Thoracic aorta (tissue), 2 donors: ENCODE measurements at regions not wholly inside any gene's neighbourhood (a gene's known extent, or its start where the extent isn't known, plus 50 kb on each side); places are given as distances from the start of the nearest gene placed in this dataset.

Experiments
- ATAC-seq: fragments of 150-250 bp; one replicate; pipeline ENCODE4 v1.8.0; 2017; ENCODE audit warnings: low read depth; ENCODE audit not compliant: insufficient number of reproducible peaks, low FRiP score
- DNase-seq: peaks from one replicate; pipeline ENCODE4 v3.0.0-alpha.2; 2020; ENCODE audit warnings: low spot score
- H3K27ac ChIP-seq, 2 donors: fragments of 200-600 bp; sonication (generic); 1 replicate in 1 of 2; 2 replicates in 1 of 2; pipeline ENCODE4 v1.5.1; 2016; ENCODE audit warnings: mild to moderate bottlenecking in 2 of 2, moderate library complexity in 2 of 2
- H3K27me3 ChIP-seq: fragments of 200-600 bp; sonication (generic); replicated peaks from 2 replicates; pipeline ENCODE4 v1.6.0; 2016; ENCODE audit warnings: mild to moderate bottlenecking; ENCODE audit not compliant: insufficient read depth
- H3K36me3 ChIP-seq: fragments of 200-600 bp; sonication (generic); one replicate; pipeline ENCODE4 v1.5.1; 2016
- H3K4me1 ChIP-seq, 2 donors: fragments of 200-600 bp; sonication (generic); 1 replicate in 1 of 2; 2 replicates in 1 of 2; pipeline versions ENCODE4 v1.5.1 to v1.6.0; 2016; ENCODE audit warnings: low read depth in 2 of 2, mild to moderate bottlenecking in 1 of 2; ENCODE audit not compliant: control insufficient read depth in 1 of 2
- H3K4me3 ChIP-seq: fragments of 200-600 bp; sonication (generic); 2 replicates; pipeline ENCODE4 v1.5.1; 2016; ENCODE audit warnings: mild to moderate bottlenecking
- H3K9me3 ChIP-seq: fragments of 200-600 bp; sonication (generic); 2 replicates; pipeline ENCODE4 v1.5.1; 2016
- TF ChIP-seq, protein P1 (sequence below): fragments of 200-600 bp; sonication (generic); IDR thresholded peaks from one replicate; pipeline ENCODE4 v1.5.1; 2019; ENCODE audit warnings: antibody characterized with exemption

DNA sequence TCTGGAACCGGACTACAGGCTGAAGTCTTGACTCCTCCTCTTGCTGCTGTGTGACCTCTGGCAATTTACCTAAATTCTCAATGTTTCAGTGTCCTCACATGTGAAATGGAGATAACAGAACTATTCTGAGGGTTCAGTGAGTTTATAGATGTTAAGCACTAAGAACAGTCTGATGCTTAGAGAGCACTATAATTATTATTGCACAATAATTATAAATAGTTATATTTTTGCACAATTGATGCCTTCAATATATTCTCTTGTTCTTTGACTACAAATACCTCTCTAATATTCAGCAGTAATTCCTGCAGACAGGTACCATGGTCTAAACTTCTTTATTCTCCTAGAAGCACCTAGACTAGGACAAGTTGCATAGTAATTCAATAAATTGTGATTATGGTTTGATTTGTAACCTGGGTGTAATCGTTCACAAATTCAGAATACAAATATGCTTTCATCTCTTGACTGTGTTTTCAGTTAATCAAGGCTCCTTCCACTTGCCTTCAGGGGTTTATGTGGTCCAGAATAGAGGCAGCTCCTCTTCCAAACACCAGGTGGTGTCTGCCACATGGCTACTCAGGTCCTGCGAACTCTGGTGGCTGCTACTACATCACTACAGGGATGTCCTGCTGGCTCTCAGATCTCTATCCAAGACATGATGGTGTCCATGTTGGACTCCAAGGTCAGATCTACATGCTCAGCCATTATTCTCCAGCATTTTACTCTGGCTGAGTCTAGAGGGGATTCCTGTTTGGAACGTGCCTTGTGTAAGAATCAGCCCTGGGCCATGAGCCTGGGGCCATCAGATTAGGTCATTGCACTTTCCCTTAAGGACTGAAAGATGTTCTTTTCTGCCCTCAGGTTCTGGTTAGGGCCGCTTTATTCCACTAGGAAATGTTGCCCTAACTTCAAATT lies 103.4 kb downstream of the QRFPR start:
- TF ChIP-seq, protein P1, sequence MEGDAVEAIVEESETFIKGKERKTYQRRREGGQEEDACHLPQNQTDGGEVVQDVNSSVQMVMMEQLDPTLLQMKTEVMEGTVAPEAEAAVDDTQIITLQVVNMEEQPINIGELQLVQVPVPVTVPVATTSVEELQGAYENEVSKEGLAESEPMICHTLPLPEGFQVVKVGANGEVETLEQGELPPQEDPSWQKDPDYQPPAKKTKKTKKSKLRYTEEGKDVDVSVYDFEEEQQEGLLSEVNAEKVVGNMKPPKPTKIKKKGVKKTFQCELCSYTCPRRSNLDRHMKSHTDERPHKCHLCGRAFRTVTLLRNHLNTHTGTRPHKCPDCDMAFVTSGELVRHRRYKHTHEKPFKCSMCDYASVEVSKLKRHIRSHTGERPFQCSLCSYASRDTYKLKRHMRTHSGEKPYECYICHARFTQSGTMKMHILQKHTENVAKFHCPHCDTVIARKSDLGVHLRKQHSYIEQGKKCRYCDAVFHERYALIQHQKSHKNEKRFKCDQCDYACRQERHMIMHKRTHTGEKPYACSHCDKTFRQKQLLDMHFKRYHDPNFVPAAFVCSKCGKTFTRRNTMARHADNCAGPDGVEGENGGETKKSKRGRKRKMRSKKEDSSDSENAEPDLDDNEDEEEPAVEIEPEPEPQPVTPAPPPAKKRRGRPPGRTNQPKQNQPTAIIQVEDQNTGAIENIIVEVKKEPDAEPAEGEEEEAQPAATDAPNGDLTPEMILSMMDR = no peak
- Histone ChIP-seq H3K27ac (no peak overlapping the region), H3K27me3 (no peaks in the 10 kb centered on the region), H3K36me3 (no peaks in the 10 kb centered on the region), H3K9me3 (no peaks in the 10 kb centered on the region), H3K4me1 (no peaks in the 10 kb centered on the region), H3K4me3 (no peak overlapping the region)
- ATAC-seq (no peak), DNase-seq (no peak)

DNA sequence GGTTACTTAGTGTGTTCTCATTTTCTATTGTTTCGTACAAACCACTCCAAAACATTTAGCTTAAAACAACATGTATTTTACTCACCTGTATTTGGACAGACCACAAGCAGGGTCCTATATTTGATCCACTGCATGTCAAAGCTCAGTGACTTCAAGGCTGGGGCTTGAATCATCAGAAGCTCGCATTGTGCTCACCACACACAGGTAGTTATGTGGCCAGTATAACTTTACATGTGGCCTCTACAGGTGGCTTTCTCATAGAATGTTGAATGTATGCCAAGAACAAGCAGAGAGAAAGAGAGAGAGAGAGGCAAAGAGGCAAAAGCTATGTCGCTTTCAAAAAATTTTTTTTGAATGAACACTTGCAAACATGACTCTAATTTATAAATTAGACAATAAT lies 107.6 kb downstream of the QRFPR start:
- Histone ChIP-seq H3K4me1 (no peaks in the 10 kb centered on the region), H3K9me3 (no peaks in the 10 kb centered on the region), H3K36me3 (no peaks in the 10 kb centered on the region), H3K27me3 (no peaks in the 10 kb centered on the region), H3K27ac (no peak overlapping the region), H3K4me3 (no peak overlapping the region)
- DNase-seq = no peak
- no peak for ATAC-seq
- TF ChIP-seq, protein P1 = no peak

DNA sequence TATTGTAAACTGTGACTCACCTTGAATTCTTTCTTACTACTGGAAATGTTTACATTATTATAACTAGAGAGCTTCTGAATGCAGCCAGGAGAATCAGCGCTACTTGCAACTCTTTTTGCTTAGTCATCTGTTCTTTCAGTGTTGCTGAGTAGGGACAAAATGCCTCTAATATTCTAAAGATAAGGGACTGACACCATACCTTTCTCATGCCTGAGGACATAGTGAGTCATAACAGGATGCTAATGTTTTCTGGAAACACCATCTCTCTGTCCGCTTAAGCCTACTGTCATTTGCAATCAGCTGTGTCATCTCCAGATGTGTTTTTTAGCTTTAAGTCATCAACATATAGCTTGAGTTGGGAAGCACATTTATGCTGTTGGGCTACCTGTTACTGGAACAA lies 108.3 kb downstream of the QRFPR start:
- H3K27me3 ChIP-seq = no peaks in the 10 kb centered on the region
- H3K4me3 ChIP-seq = no peak overlapping the region
- H3K9me3 ChIP-seq = no peaks in the 10 kb centered on the region
- no peaks in the 10 kb centered on the region for H3K36me3 ChIP-seq
- no peak for ATAC-seq
- no peak overlapping the region for H3K27ac ChIP-seq
- H3K4me1 ChIP-seq = no peaks in the 10 kb centered on the region
- DNase-seq = no peak
- TF ChIP-seq, protein P1 = no peak

DNA sequence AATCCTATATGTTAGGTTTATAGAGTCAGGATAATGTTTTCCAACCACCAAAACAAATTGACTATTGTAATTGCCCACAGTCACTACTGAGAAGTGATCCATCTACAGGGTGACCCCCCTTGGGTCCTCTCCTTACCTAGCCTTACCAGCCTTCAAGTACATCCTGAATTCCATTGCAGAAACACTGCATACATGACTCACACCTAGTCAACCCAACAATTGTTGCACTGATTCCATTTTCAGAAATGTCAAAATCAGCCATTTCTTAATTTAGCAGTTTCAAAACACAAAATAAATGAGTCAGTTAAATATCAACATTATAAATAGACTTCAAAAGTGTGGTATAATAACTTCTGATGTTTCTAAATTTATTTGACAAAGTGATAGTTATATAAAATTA lies 106.3 kb upstream of the TNIP3 start:
- H3K4me1 ChIP-seq = no peaks in the 10 kb centered on the region
- H3K27ac ChIP-seq = no peak overlapping the region
- TF ChIP-seq, protein P1 = no peak
- no peaks in the 10 kb centered on the region for H3K9me3 ChIP-seq
- H3K4me3 ChIP-seq = no peak overlapping the region
- DNase-seq (no peak), ATAC-seq (no peak)
- H3K36me3 ChIP-seq = no peaks in the 10 kb centered on the region
- no peaks in the 10 kb centered on the region for H3K27me3 ChIP-seq

DNA sequence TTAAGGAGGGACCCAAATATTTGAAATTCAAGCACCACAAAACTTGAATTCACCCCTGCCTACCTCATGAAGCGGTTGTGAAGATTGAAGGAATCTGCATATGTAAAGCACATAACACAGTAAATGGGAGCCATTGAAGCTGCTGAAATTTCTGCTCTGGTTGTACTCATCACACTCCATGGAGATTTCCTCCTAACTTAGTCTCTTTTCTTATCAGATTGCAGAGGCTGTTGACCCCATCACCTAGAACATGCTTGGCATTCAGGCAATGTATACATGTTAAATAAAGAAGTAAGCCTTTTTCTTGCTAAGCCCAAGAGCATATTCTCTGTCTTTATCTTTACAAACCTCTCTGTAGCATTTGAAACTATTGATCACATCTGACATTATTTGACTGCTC lies 104.9 kb upstream of the TNIP3 start:
- no peaks in the 10 kb centered on the region for H3K36me3 ChIP-seq
- TF ChIP-seq, protein P1 = no peak
- no peaks in the 10 kb centered on the region for H3K4me1 ChIP-seq
- H3K4me3 ChIP-seq = no peak overlapping the region
- H3K27ac ChIP-seq = no peak overlapping the region
- ATAC-seq = no peak
- DNase-seq = no peak
- no peaks in the 10 kb centered on the region for H3K27me3 ChIP-seq
- no peaks in the 10 kb centered on the region for H3K9me3 ChIP-seq
